AG10803 (cell line): ENCODE measurements at regions not wholly inside any gene's neighbourhood (a gene's known extent, or its start where the extent isn't known, plus 50 kb on each side); places are given as distances from the start of the nearest gene placed in this dataset.
"Not testable (repeated sequence)": the region's sequence is repeated elsewhere in the genome, so short reads cannot be mapped to it uniquely, and the experiment has no call there.

Experiments
- DNase-seq: peaks from one replicate; pipeline ENCODE4 v3.0.0; 2010; ENCODE audit warnings: low read depth
- H3K4me3 ChIP-seq: 2 replicates; pipeline ENCODE4 v1.5.1; 2011; ENCODE audit warnings: mild to moderate bottlenecking, low read length, control low read depth
- TF ChIP-seq, protein P1 (sequence below): conservative IDR thresholded peaks from 2 replicates; pipeline ENCODE4 v1.5.1; 2011; ENCODE audit warnings: mild to moderate bottlenecking, low read length, control low read depth, inconsistent platforms

DNA sequence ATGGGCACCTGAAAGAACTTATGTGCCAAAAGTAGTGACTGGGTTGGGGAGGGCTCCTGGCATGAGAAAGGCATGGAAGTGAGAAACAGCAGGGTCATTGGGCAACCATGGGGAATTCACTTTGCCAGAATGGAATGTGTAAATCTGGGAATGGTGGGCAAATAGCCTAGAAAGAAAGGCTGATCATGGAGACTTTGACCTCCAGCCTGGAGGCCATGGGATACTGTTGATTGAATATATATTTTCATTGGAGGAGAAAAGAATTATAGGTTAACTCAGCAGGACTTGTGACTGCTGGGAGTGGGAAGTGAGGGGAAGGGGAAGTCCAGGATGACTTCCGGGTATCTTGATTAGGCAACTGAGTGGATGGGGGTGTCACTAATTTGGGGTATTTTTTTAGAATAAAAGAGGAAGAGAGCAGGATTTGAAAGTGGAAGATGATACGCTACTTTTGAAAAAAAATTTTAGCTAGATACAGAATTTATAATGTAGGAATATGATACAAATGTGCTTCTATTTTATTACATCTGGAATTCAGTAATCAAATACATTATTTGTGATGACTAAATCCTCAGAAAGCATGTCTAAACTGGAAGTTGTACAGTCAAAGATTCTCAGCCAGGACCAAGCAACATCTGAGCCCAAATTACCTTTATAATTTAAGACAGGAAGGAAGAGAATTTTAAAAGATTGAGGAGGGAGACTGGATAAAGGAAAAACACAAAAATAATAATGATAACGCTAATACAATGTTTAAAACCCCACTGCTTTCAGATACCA lies 116.2 kb downstream of the GATA6 start:
- H3K4me3 ChIP-seq: no peak overlapping the region
- DNase-seq: peak; percentile 52
- TF ChIP-seq, protein P1, sequence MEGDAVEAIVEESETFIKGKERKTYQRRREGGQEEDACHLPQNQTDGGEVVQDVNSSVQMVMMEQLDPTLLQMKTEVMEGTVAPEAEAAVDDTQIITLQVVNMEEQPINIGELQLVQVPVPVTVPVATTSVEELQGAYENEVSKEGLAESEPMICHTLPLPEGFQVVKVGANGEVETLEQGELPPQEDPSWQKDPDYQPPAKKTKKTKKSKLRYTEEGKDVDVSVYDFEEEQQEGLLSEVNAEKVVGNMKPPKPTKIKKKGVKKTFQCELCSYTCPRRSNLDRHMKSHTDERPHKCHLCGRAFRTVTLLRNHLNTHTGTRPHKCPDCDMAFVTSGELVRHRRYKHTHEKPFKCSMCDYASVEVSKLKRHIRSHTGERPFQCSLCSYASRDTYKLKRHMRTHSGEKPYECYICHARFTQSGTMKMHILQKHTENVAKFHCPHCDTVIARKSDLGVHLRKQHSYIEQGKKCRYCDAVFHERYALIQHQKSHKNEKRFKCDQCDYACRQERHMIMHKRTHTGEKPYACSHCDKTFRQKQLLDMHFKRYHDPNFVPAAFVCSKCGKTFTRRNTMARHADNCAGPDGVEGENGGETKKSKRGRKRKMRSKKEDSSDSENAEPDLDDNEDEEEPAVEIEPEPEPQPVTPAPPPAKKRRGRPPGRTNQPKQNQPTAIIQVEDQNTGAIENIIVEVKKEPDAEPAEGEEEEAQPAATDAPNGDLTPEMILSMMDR: no peak

DNA sequence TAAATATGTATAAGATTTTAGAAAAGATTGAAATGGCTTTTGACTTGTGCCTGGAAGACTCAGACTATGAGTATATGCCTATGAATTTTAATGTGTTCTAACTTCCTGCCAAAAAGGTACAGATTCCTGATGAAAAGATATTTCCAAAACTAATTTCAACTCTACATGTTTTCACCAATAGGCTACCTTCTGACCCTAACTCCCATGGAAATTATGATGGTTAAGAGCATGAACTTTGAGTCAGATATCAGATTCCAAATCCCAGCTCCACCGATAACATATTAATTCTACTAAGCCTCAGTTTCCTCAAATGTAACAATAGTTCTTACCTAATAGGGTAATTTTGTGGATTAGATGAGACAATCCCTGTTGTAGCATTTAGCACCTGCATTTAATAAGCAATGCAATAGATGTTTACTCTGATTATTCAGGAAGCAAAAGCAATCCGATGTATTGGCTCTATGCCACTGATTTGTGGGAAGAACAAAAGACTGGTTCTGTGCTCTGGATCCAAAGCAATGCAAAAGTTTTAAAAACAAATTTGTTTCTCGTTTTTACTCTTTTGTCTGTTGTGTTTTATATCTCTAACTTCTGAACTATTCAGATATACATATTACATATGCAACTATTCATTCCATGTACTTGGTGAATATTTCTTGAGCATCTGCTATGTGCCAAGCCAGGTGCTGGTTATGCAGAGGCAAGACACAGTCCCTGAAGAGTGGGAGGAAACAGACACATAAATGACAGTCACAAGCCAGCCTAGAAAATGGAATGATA lies 115.4 kb downstream of the GATA6 start:
- no peak overlapping the region for H3K4me3 ChIP-seq
- DNase-seq: no peak
- TF ChIP-seq, protein P1: no peak

DNA sequence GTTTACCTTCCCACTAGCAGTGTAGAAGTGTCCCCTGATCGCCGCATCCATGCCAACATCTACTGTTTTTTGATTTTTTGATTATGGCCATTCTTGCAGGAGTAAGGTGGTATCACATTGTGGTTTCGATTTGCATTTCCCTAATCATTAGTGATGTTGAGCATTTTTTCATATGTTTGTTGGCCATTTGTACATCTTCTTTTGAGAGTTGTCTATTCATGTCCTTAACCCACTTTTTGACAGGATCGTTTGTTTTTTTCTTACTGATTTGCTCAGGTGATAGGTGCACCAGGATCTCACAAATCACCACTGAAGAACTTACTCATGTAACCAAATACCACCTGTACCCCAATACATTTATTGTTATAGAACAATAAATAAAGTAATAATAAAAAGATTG lies 114.5 kb downstream of the GATA6 start:
- DNase-seq: not testable (repeated sequence)

DNA sequence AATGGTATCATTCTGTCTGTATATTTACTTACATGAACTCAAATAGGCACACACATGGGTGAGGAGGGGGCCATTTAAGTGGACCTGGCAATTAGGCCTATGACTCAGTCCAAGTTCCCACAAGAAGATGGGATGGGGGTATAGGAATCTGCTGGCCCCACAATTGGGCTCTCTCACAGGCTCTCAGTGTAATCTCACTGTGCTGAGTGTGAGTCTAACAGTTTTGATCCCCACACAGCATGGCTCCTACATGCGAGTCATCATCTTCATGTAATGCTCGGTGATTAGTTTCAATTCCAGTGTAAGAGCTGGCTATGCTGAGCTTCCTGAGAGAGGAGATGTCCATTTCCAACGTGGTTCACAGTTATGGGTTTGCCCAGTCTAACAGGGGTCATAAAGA lies 114.0 kb downstream of the GATA6 start:
- no peak for DNase-seq
- TF ChIP-seq, protein P1: no peak
- H3K4me3 ChIP-seq: no peak overlapping the region

More for the DNA sequence above, 114.5 kb downstream of the GATA6 start:
- H3K4me3 ChIP-seq: not testable (repeated sequence)

DNA sequence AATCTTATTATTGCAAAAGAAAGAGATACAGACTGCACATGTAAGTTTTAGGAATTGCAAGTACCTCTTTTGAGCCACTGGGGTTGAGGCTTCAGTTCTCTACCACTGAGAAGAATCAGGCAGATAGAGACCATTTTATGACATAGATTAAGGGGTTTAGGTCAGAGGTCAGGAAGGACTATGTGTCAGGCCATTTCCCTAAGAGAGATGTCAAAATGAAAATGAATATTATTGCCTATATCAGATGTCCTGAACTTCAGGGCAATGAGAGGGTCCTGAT lies 113.7 kb downstream of the GATA6 start:
- TF ChIP-seq, protein P1: no peak
- DNase-seq: no peak
- H3K4me3 ChIP-seq: no peak overlapping the region

DNA sequence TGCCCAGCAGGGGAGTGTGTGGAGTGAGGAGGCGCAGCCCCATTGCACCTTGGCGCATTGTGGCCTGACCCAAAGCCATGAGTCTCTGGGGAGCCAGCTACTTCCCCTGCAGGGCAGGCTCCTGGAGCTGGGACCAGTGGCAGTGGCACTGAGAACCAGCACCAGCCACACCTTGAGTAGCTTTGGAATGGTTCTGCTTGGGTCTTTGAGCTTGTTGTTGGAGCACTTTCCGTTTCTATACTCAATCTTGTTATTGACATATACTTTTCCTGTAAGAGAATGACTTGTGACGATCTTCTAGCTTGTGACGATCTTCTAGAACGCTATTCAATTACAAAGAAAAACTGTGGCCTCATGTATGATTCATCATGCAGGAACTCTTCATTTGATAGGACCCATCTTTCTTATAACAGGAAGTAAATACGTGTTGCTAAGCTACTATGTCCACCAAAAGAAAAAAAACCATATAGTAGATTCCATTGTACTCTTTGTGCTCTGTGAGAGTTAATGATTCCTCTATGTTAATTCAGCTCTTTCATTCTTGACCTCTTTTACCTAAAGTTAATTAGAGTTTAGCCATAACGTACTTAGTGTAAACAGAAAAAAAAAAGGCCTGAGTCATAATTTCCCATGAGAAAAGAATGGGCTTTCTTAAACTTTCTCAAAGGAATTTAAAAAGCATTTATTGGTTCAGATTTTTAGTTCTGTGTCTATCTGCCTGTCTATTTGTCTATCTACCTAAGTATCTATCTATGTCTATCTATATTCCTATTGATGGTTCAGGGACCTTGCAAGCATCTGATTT lies 113.1 kb downstream of the GATA6 start:
- DNase-seq: peak; percentile 58
- TF ChIP-seq, protein P1: no peak
- H3K4me3 ChIP-seq: no peak overlapping the region

DNA sequence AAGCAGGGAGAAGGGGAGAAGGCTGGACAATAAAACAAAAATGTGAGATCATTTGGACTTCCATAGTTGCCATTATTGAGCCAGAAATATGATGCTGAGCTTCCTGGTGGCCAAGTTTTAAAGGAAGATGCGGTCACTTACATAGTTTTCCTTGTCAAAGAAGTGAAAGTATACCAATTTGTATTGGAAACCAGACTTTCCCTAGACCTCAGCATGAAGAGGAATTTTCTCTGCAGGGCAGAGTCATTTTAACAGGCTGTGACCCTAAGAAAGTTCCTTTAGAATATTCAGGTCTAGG lies 111.0 kb downstream of the GATA6 start:
- no peak overlapping the region for H3K4me3 ChIP-seq
- no peak for DNase-seq
- TF ChIP-seq, protein P1: no peak
